LNCAP (cell line): ENCODE measurements at regions not wholly inside any gene's neighbourhood (a gene's known extent, or its start where the extent isn't known, plus 50 kb on each side); places are given as distances from the start of the nearest gene placed in this dataset.

Source experiments
- CTCF ChIP-seq: fragments of 450-650 bp; IDR thresholded peaks from 2 replicates; pipeline ENCODE4 v1.5.1; 2017; ENCODE audit warnings: mild to moderate bottlenecking

GRCh38 chr2:7429733-7430132, 512.5 kb downstream of the RNF144A start:
- TF ChIP-seq CTCF = no peak

GRCh38 chr2:7430421-7430868, 513.2 kb downstream of the RNF144A start:
- no peak for TF ChIP-seq CTCF

- no peak for TF ChIP-seq CTCF
These were observed 513.8 kb downstream of the RNF144A start for GRCh38 chr2:7430869-7431641.

GRCh38 chr2:7432436-7432835, 515.2 kb downstream of the RNF144A start:
- TF ChIP-seq CTCF = no peak

- no peak for TF ChIP-seq CTCF
These were observed 519.1 kb downstream of the RNF144A start for GRCh38 chr2:7436096-7436906.

- no peak for TF ChIP-seq CTCF
These were observed 519.9 kb downstream of the RNF144A start for GRCh38 chr2:7437141-7437540.

GRCh38 chr2:7437716-7438632, 520.8 kb downstream of the RNF144A start:
- no peak for TF ChIP-seq CTCF
